ENCODE measurements at regions not wholly inside any gene's neighbourhood (a gene's known extent, or its start where the extent isn't known, plus 50 kb on each side); places are given as distances from the start of the nearest gene placed in this dataset.
"Not testable (repeated sequence)": the region's sequence is repeated elsewhere in the genome, so short reads cannot be mapped to it uniquely, and the experiment has no call there.

GRCh38 chr10:108966005-108966404 lies 957.3 kb downstream of the XPNPEP1 start:
- no peak for DNase-seq (ENCODE audit: extremely low read depth in 1 of 11, low read depth in 9 of 11, low spot score in 4 of 11)

DNA sequence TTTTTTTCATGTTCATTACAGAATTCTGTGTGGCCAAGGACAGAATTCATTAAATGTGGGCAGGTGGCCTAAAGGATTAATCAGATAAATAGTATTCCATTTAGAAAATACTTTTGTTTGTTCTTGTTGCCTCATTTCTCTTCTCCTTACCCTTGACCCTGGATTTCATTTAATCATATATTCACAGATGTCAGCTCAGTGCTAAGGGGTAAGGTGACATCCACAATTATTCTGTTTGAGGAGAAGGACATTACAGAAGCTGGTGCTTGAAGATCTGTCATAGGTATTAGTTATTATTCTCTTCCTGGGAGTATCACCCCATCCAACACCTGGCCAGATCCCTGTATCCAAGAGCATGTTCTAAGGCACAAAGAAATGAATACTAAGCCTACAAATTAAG lies 961.1 kb downstream of the XPNPEP1 start:
- no peak for DNase-seq (ENCODE audit: extremely low read depth in 1 of 11, low read depth in 9 of 11, low spot score in 4 of 11)

DNA sequence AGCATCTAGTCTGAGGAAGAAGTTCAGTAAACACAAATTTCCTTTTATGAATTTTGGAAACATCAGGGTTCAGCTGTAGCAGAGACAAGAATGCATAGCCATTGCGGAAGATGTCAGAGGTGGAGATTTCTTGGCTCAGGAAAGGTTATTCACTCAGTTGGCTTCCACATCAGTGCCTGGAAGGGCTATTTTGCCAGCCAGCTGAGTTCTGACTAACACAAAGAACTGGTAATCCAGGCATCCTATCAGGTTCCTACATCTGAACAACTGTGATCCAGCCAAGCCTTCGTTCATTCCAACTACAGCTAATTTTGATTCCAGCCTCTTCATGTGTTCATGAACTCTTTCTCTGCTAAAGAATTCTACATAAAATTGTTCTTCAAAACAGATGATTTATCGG lies 965.6 kb downstream of the XPNPEP1 start:
- DNase-seq (ENCODE audit: extremely low read depth in 1 of 11, low read depth in 9 of 11, low spot score in 4 of 11), result no peak

- no peak for DNase-seq (ENCODE audit: extremely low read depth in 1 of 11, low read depth in 9 of 11, low spot score in 4 of 11)
These were observed 967.2 kb downstream of the XPNPEP1 start for GRCh38 chr10:108956149-108956548.

GRCh38 chr10:108920029-108920428 lies 1003.3 kb downstream of the XPNPEP1 start:
- not testable (repeated sequence) for DNase-seq (ENCODE audit: extremely low read depth in 1 of 11, low read depth in 9 of 11, low spot score in 4 of 11)

- no peak for DNase-seq (ENCODE audit: extremely low read depth in 1 of 11, low read depth in 9 of 11, low spot score in 4 of 11)
These were observed 1010.0 kb downstream of the XPNPEP1 start for GRCh38 chr10:108913300-108913699.

DNA sequence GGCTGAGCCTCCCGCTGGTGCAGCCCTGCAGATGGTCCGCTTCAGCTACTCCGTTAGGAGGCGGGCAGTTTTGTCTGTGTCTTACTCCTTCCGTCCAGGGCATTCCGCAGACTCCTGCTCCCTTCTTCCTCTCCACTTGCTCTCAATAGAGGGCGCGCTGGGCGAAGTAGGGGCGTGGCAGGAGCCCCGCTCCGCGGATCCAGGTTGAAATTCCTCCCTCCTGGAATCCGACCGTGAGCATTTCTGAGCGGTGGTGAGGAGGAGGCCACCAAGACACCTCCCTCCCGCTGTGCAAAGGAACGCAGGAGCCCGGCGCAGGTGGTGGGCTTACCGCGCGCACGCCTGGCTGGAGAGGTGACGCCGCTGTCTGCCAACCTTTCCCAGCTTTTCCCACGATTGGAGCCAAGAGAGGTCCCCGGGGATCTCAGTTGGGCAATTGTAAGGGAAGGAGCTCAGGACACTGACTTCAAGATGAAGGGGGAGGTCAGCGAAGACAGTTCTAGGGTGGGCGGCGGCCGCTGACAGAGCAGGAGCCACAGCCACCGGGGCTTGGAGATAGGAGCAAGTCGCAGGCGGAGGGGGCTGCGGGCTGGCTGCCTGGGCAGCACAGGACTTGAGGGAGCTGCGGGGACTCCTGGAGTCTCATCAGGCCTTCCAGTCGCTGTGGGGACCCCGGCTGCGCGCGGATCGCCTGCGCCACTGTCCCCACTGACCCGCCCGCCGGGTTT lies 1011.3 kb downstream of the XPNPEP1 start:
- DNase-seq (ENCODE audit: extremely low read depth in 1 of 11, low read depth in 9 of 11, low spot score in 4 of 11), result peak in 8 of 11 donors; percentile 55 to 83 (median 73)

DNA sequence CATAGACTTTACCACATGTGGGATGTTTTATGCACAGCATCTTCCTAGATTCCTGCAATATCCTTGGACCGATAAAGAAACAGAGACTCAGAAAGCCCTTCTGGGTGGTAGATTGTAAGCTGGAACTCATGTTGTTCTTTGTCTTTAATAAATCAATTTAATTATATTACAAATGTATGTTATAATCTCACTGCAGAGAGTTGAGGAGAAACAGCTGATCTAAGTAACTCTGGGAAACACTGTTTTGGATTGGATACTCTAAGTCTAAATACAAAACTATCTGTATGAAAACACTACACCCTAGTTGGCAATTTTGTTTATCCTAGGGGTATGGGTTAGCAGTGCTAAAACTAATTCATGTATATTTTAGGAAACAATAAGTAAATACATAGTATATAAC lies 1015.2 kb downstream of the XPNPEP1 start:
- DNase-seq (ENCODE audit: extremely low read depth in 1 of 11, low read depth in 9 of 11, low spot score in 4 of 11), result peak in 2 of 11 donors; percentile 26 to 43

- no peak for DNase-seq (ENCODE audit: extremely low read depth in 1 of 11, low read depth in 9 of 11, low spot score in 4 of 11)
These were observed 1017.5 kb downstream of the XPNPEP1 start for GRCh38 chr10:108905821-108906220.

- DNase-seq (ENCODE audit: extremely low read depth in 1 of 11, low read depth in 9 of 11, low spot score in 4 of 11), result no peak
These were observed 1018.1 kb downstream of the XPNPEP1 start for GRCh38 chr10:108905171-108905570.

DNA sequence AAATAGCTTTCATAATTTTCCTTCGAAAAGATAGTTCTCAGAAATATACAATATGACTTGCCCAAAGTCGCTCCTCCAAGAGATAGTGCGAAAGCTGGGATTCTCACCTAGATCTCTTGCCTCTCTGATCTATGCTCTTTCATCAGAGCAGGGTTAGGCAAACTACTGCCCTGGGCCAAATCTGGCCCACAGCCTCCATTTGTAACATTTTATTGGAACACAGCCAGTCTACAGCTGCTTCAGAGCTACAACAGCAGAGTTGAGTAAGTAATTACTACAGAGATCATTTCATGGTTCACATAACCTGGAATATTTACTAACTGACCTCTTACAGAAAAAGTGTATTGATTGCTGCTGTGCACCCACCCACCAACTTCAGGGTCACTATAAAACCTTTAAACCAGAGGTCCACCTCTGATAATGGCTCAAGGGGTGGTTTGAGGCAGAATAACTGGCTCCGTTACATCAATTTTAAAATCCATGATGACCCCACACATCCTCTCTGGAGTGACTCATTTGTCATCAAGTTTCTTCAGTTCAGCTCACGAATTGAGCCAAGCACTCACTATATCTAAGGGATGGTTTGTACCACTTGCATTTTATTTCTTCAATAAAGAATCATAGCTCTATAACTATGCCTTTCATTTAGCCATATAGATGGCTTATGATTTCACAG lies 1019.0 kb downstream of the XPNPEP1 start:
- no peak for DNase-seq (ENCODE audit: extremely low read depth in 1 of 11, low read depth in 9 of 11, low spot score in 4 of 11)

DNA sequence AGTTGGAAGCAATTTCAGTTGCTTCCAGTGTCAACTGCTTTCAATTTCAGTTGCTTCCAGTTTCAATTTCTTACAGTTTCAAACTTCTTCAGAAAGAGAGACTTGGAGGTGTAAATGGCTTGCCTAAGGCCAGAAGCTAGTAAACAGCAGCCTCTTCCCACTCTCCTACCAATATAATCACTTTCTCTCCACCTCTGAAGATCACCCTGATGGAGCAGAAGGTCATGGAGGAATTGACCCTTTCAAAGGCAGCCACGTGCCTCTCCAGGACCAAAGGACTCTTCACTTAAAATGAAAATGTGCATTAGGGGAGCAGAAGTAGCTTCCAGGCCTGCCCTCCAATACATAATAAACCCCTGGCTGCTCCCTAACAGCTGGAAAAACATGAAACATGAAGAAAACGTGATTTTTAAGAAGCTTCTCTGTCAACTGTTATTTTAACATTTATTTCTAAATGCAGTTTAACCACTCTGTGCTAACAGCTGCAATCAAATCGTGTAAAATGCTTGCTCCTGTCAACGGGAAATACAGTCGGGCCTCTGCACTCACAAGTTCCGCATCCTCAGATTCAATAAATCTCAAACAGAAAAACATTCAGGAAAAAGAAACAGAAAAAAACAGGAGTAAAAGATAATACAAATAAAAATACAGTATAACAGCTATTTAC lies 1020.6 kb downstream of the XPNPEP1 start:
- peak in 8 of 11 donors; percentile 25 to 71 (median 55) for DNase-seq (ENCODE audit: extremely low read depth in 1 of 11, low read depth in 9 of 11, low spot score in 4 of 11)

GRCh38 chr10:108901781-108902618 lies 1021.3 kb downstream of the XPNPEP1 start:
- peak in 3 of 11 donors; percentile 52 to 60 (median 54) for DNase-seq (ENCODE audit: extremely low read depth in 1 of 11, low read depth in 9 of 11, low spot score in 4 of 11)

DNA sequence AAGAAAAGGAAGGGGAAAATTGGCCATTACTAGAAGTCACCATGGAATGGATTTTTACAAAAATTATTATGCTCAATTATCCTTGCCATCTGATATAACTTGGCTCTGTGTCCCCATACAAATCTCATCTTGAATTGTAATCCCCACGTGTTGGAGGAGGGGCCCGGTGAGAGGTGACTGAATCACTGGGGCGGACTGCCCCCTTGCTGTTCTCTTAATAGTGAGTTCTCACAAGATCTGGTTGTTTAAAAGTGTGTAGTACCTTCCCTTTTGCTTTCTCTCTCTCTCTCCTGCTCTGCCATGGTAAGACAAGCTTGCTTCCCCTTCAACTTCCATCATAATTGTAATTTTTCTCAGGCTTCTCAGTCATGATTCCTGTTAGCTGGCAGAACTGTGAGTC lies 1023.6 kb downstream of the XPNPEP1 start:
- no peak for DNase-seq (ENCODE audit: extremely low read depth in 1 of 11, low read depth in 9 of 11, low spot score in 4 of 11)

DNA sequence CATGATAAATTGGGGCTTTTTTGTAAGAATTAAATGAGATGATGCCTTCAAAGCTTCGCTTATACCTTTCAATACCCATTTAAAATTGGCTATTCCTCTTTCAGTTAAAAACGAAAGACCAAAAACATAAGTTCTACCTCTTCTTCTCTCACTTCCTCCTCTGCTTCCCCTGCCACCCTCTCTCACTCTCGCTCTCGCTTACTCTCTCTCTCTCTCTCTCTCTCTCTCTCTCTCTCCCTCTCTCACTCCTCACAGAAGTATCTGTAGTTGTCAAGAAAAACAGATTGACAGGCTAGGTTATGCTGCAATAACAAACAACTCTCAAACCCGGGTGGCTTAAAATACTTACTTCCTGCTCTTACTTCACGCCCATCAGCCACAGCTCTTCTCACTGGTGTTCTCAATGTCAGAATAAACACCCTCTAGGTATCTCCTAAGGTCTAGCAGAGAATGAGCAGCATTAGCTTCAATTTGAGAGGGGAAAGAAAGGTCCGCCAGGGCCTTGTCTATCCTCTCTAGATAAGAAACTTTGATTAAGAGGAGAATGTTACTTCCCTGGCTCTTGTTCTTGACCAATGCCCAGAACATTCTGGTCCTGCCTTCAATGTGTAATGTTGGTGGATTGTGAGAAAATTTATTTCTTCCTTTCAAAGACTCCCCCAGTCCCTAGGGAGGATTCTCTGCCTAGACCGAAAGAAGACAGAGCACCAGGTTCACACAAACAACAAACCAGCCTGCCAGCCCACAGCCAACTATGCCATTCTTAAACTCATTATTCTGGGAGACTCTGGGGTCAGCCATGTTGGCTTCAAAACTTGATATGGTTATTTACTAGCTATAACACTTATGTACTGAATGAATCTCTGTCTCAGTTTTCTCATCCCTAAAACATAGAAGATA lies 1028.7 kb downstream of the XPNPEP1 start:
- no peak for DNase-seq (ENCODE audit: extremely low read depth in 1 of 11, low read depth in 9 of 11, low spot score in 4 of 11)

DNA sequence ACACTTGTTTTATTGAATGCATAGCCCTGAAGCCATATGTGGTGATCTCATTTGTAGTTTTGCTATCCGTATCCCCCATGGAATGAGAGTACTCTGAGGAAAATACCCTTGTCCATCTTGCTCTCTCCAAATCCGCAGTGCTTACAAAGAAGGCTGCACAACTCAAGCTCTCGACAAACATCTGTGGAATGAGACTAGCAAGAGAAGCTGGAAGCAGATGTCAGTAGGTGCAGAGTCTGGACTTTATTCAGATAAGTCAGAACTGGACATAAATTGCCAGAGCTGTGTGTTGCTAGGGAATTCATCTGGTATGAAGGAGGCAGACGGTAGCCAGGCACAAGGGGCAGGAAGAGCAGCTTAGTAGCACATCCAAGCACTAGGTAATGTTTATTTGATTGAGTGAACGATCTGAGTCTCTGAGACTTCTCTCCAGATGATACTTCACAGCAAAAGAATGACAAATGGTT lies 1046.2 kb downstream of the XPNPEP1 start:
- no peak for DNase-seq (ENCODE audit: extremely low read depth in 1 of 11, low read depth in 9 of 11, low spot score in 4 of 11)

DNA sequence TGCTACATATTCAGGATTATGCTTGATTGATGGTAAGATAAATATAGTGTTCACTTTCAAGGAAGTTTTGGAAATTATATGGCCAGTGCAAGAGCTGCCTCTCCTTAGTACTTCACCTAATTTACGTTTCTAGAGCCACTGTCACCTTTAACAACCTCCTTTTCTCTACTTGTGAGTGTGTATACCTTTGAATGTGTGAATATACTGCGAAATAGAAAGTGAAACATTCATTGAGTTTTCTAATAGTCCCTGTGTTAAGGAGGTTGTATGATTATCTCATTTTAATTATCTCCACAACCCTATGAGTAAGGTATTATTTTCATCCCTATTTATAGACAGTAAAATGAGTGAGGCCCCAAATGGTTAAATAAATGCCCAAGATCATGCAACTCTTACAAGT lies 1050.5 kb downstream of the XPNPEP1 start:
- DNase-seq (ENCODE audit: extremely low read depth in 1 of 11, low read depth in 9 of 11, low spot score in 4 of 11), result no peak

DNA sequence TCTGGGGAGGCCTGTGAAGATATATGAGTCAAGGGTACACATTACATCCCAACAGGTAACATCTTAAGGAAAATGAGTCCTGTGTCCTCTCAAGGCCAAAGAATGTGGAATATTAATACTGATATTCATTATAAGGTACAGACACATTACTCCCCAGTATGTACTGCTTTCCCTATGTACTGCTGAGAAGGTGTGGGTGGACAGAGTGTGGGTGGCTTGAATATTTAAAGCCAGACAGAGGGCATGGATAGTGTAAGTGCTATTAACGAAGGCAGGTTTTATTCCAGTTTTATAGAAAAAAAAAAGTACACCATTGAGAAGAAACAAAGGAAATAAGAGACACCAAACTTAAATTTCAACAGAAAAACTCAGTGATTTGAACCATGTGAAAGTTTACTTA lies 1054.4 kb downstream of the XPNPEP1 start:
- no peak for DNase-seq (ENCODE audit: extremely low read depth in 1 of 11, low read depth in 9 of 11, low spot score in 4 of 11)
